Tibial artery (tissue), 4 donors: ENCODE measurements at regions not wholly inside any gene's neighbourhood (a gene's known extent, or its start where the extent isn't known, plus 50 kb on each side); places are given as distances from the start of the nearest gene placed in this dataset.

ENCODE experiments used
- DNase-seq, 2 donors: peaks; one replicate each; pipeline ENCODE4 v3.0.0-alpha.2; 2019
- H3K27ac ChIP-seq, 2 donors: fragments of 200-600 bp; sonication (generic) in 1 of 2; 1 replicate in 1 of 2; 2 replicates in 1 of 2; pipeline ENCODE4 v1.5.1; 2018 to 2019; ENCODE audit warnings: mild to moderate bottlenecking in 1 of 2
- H3K27me3 ChIP-seq, 2 donors: fragments of 200-600 bp; sonication (generic) in 1 of 2; one replicate each; pipeline versions ENCODE4 v1.5.1 to v1.6.0; 2016 to 2019
- H3K36me3 ChIP-seq, 3 donors: fragments of 200-600 bp; sonication (generic) in 2 of 3; one replicate each; pipeline ENCODE4 v1.5.1; 2016 to 2019; ENCODE audit warnings: mild to moderate bottlenecking in 2 of 3
- H3K4me1 ChIP-seq, 4 donors: fragments of 200-600 bp; sonication (generic) in 2 of 4; 1 replicate in 3 of 4; 2 replicates in 1 of 4; pipeline ENCODE4 v1.5.1; 2016 to 2019
- H3K4me3 ChIP-seq, 2 donors: fragments of 200-600 bp; sonication (generic) in 1 of 2; 1 replicate in 1 of 2; 2 replicates in 1 of 2; pipeline ENCODE4 v1.5.1; 2018 to 2019; ENCODE audit warnings: mild to moderate bottlenecking in 2 of 2
- H3K9me3 ChIP-seq, 3 donors: fragments of 200-600 bp; sonication (generic) in 1 of 3; one replicate each; pipeline ENCODE4 v1.5.1; 2016 to 2019
- CTCF ChIP-seq, 2 experiments: fragments of 200-600 bp in 1 of 2; fragments of 450-650 bp in 1 of 2; IDR thresholded peaks; one replicate each; pipeline ENCODE4 v1.5.1; 2017 to 2019; ENCODE audit warnings: antibody characterized with exemption in 2 of 2, mild to moderate bottlenecking in 1 of 2, moderate library complexity in 1 of 2
- intact Hi-C: fragments of 100-400 bp; cut with DNase I; formaldehyde crosslinking; loops from one replicate; pipeline ENCODE4 v1.15.0; 2023; ENCODE audit warnings: low total_unique reads

- intact Hi-C loops, result no loop called here
- peaks cover 0 to 9% (median 4%) of the 10 kb centered on the region in 4 donors for H3K4me1 ChIP-seq
- TF ChIP-seq CTCF (IDR thresholded peaks at IDR 0.05), result no peak
- H3K9me3 ChIP-seq, result no peaks in the 10 kb centered on the region
- DNase-seq, result no peak
- no peaks in the 10 kb centered on the region for H3K27me3 ChIP-seq
- H3K4me3 ChIP-seq, result no peak overlapping the region
- H3K27ac ChIP-seq, result no peak overlapping the region
- H3K36me3 ChIP-seq, result no peaks in the 10 kb centered on the region
Observed at GRCh38 chr10:36443233-36443632, 682.2 kb upstream of the ANKRD30A start.

- no peak overlapping the region for H3K27ac ChIP-seq
- intact Hi-C loops, result no loop called here
- no peaks in the 10 kb centered on the region for H3K27me3 ChIP-seq
- H3K9me3 ChIP-seq, result no peaks in the 10 kb centered on the region
- H3K4me3 ChIP-seq, result no peak overlapping the region
- H3K4me1 ChIP-seq, result peaks cover 0 to 4% (median 1%) of the 10 kb centered on the region in 4 donors
- H3K36me3 ChIP-seq, result no peaks in the 10 kb centered on the region
- no peak for TF ChIP-seq CTCF (IDR thresholded peaks at IDR 0.05)
- DNase-seq, result no peak
Observed at GRCh38 chr10:36441557-36441956, 683.8 kb upstream of the ANKRD30A start.

- Histone ChIP-seq H3K4me3 (no peak overlapping the region), H3K9me3 (no peaks in the 10 kb centered on the region), H3K27me3 (no peaks in the 10 kb centered on the region), H3K4me1 (no peaks in the 10 kb centered on the region), H3K27ac (no peak overlapping the region), H3K36me3 (no peaks in the 10 kb centered on the region)
- intact Hi-C loops, result no loop called here
- TF ChIP-seq CTCF (IDR thresholded peaks at IDR 0.05), result no peak
- DNase-seq, result no peak
Observed at GRCh38 chr10:36440539-36440938, 684.9 kb upstream of the ANKRD30A start.

- Histone ChIP-seq H3K4me3 (no peak overlapping the region), H3K9me3 (no peaks in the 10 kb centered on the region), H3K27me3 (no peaks in the 10 kb centered on the region), H3K27ac (no peak overlapping the region), H3K36me3 (no peaks in the 10 kb centered on the region), H3K4me1 (no peaks in the 10 kb centered on the region)
- intact Hi-C loops, result no loop called here
- DNase-seq, result no peak
- TF ChIP-seq CTCF (IDR thresholded peaks at IDR 0.05), result no peak
Observed at GRCh38 chr10:36437367-36437766, 688.0 kb upstream of the ANKRD30A start.

DNA sequence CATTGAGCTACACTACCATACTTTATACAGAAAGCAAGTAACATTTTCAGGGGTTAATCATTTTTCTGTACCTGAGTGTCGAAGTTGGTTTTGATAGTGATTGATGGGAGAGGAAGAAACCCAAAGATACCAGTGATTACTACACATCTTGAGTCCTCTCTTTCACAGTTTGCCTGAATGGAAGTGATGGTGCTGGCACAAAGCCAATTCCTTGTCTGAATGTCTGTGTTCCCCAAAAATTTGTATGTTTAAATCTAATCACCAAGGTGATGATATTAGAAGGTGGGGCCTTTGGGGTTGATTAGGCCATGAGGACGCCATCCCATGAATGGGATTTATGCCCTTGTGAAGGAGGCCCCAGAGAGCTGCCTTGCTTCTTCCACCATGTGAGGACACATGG lies 696.9 kb upstream of the ANKRD30A start:
- Histone ChIP-seq H3K27me3 (no peaks in the 10 kb centered on the region), H3K4me3 (no peak overlapping the region), H3K27ac (no peak overlapping the region), H3K9me3 (no peaks in the 10 kb centered on the region), H3K36me3 (no peaks in the 10 kb centered on the region), H3K4me1 (peaks cover 0 to 15% (median 0%) of the 10 kb centered on the region in 4 donors)
- intact Hi-C loops, result no loop called here
- no peak for TF ChIP-seq CTCF (IDR thresholded peaks at IDR 0.05)
- DNase-seq, result no peak

GRCh38 chr10:36425131-36425797 lies 700.1 kb upstream of the ANKRD30A start:
- TF ChIP-seq CTCF (IDR thresholded peaks at IDR 0.05), result no peak
- H3K27me3 ChIP-seq, result no peaks in the 10 kb centered on the region
- H3K36me3 ChIP-seq, result no peaks in the 10 kb centered on the region
- intact Hi-C loops, result no loop called here
- no peak overlapping the region for H3K27ac ChIP-seq
- no peaks in the 10 kb centered on the region for H3K9me3 ChIP-seq
- DNase-seq, result no peak
- no peak overlapping the region for H3K4me3 ChIP-seq
- peaks cover 0 to 15% (median 0%) of the 10 kb centered on the region in 4 donors for H3K4me1 ChIP-seq
